ENCODE measurements at regions not wholly inside any gene's neighbourhood (a gene's known extent, or its start where the extent isn't known, plus 50 kb on each side); places are given as distances from the start of the nearest gene placed in this dataset.

GRCh38 chr12:125688223-125688622 lies 623.0 kb downstream of the AACS start:
- DNase-seq, result no peak

GRCh38 chr12:125688881-125689280 lies 623.6 kb downstream of the AACS start:
- DNase-seq, result no peak

GRCh38 chr12:125689576-125690410 lies 624.6 kb downstream of the AACS start:
- DNase-seq, result no peak

- no peak for DNase-seq
These were observed 625.6 kb downstream of the AACS start for GRCh38 chr12:125690841-125691240.

GRCh38 chr12:125696054-125696453 lies 630.8 kb downstream of the AACS start:
- DNase-seq, result no peak

- no peak for DNase-seq
These were observed 639.6 kb downstream of the AACS start for GRCh38 chr12:125704803-125705202.

GRCh38 chr12:125720961-125721360 lies 655.7 kb downstream of the AACS start:
- DNase-seq, result no peak

GRCh38 chr12:125734137-125734536 lies 668.9 kb downstream of the AACS start:
- no peak for DNase-seq

- no peak for DNase-seq
These were observed 673.0 kb downstream of the AACS start for GRCh38 chr12:125738211-125738610.

- no peak for DNase-seq
These were observed 677.2 kb downstream of the AACS start for GRCh38 chr12:125742413-125742812.

GRCh38 chr12:125744201-125744600 lies 679.0 kb downstream of the AACS start:
- no peak for DNase-seq

GRCh38 chr12:125755512-125755911 lies 690.3 kb downstream of the AACS start:
- DNase-seq, result no peak

- DNase-seq, result no peak
These were observed 700.9 kb downstream of the AACS start for GRCh38 chr12:125766091-125766490.

- no peak for DNase-seq
These were observed 707.2 kb downstream of the AACS start for GRCh38 chr12:125772403-125772802.

- no peak for DNase-seq
These were observed 707.9 kb downstream of the AACS start for GRCh38 chr12:125773033-125773640.

GRCh38 chr12:125775507-125775906 lies 710.3 kb downstream of the AACS start:
- DNase-seq, result no peak

- no peak for DNase-seq
These were observed 711.0 kb downstream of the AACS start for GRCh38 chr12:125776212-125776611.

- DNase-seq, result no peak
These were observed 720.9 kb downstream of the AACS start for GRCh38 chr12:125786143-125786542.

GRCh38 chr12:125794401-125794800 lies 729.2 kb downstream of the AACS start:
- no peak for DNase-seq

- no peak for DNase-seq
These were observed 732.4 kb downstream of the AACS start for GRCh38 chr12:125797421-125798175.

- no peak for DNase-seq
These were observed 739.4 kb downstream of the AACS start for GRCh38 chr12:125804660-125805059.

GRCh38 chr12:125824276-125824675 lies 759.0 kb downstream of the AACS start:
- DNase-seq, result no peak

GRCh38 chr12:125835852-125836251 lies 770.6 kb downstream of the AACS start:
- DNase-seq, result no peak

GRCh38 chr12:125836647-125837046 lies 771.4 kb downstream of the AACS start:
- no peak for DNase-seq
